UCSD-AML1 (cell line): ENCODE measurements at regions not wholly inside any gene's neighbourhood (a gene's known extent, or its start where the extent isn't known, plus 50 kb on each side); places are given as distances from the start of the nearest gene placed in this dataset.
A peak's percentile ranks its signal among the peaks of the same experiment; 100 is the strongest.

ENCODE experiments used
- DNase-seq: peaks from one replicate; lab custom pipeline; 2025; ENCODE audit not compliant: unreplicated experiment; lab: John Stamatoyannopoulos, UW

DNA sequence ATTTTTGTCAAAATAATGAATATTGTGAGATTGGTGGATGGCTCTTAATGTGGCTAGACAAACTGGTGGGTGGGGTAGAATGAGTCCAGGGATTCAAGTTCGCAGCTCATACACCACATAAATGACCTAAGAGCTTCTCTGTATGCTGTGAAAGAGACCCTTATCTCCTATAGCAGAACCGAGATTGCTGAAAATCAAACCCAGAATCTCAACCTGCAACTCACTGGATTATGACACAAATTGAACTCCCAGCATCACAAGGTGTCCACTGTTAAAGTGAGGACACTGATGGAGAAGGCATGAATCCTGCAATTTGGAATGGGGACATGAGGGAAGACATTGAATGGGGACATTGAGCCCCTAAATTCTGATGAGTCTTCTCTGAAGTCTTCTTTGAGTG is 51.3 kb upstream of the CNKSR3 start:
- DNase-seq = no peak

DNA sequence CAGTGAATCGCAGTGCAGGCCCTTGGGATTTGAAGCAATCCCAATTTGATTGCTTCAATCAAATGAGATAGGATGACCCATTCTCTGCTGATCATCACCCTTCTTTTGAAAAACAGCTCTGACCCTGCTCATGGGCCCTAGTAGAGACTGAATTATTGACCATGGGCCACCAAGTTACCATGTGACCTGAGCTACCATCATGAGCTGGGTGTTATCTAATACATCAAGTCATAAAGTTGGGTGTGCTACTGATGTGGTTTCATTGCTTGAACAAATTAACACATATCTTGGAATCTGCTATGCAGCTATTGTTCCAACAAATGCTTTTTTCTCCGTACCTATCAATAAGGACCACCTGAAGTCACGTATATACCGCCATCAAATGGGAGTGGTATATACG is 54.8 kb upstream of the CNKSR3 start:
- DNase-seq = no peak

DNA sequence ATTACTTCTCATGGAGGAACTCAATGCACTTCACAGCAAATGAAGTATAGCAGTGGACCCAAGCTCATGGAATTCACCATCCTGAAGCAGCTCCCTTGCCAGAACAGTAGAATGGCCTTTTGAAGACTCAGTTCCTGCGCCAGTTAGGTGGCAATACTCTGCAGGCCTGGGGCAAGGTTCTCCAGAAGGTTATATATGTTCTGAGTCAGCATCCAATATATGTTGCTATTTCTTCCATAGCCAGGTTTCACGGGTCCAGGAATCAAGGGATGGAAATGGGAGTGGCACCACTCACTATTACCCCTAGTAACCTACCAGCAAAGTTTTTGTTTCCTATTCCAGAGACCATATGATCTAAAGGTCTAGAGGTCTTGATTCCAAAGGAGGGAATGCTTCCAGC is 56.4 kb upstream of the CNKSR3 start:
- no peak for DNase-seq

DNA sequence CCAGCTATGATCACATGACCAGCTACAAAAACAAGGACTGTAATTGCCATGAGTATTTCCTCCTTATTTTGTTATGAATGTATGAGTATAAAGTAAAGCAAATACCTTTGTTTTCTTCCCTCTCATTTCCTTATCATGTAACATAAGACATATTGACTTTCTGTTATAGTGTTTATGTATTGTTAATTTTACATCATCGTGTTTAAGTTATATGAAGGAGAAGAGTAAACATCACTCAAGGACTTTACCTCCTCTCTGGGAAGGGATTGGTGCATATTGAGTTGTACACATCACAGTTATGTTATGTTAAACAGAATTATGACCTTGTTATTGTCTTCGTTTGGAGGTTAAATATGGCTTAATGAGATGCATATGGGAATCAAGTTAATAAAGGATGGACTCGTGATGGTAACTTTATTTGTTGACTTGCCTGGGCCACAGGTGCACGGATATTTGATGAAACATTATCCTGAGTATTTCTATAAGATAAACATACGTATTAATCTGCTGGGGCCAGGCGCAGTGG is 57.3 kb upstream of the CNKSR3 start:
- DNase-seq = no peak

DNA sequence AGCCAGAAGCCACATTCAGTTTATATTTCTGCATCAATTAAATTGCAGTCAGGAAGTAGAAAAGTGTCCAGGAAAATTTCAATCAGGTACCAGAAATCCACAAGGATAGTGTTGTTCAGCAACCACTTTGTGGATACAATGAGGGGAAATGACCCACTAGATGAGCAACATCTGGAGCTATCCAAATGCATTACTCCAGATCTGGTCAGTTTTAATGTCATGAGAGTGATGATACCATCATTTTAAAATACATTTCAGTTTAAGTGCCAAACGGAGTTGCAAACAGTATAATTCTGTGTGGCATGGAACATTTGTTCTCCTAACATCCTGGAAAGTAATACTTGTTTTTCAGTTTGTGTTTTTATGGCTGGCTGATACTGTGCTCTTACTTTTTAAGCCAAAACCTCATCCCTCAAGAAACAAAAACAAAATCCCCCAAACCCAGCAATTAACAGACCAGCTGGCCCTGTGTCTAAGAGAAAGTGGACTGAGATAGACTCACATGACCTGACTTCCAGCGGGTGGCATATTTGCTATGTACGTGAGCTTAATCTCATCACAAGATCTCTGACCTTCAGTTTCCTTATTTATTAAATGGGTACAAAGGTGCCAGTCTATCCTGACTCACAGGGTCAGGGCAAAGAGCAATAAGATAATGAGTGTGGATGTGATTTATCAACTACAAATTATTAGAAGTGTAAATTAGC is 58.8 kb upstream of the CNKSR3 start:
- DNase-seq = no peak

DNA sequence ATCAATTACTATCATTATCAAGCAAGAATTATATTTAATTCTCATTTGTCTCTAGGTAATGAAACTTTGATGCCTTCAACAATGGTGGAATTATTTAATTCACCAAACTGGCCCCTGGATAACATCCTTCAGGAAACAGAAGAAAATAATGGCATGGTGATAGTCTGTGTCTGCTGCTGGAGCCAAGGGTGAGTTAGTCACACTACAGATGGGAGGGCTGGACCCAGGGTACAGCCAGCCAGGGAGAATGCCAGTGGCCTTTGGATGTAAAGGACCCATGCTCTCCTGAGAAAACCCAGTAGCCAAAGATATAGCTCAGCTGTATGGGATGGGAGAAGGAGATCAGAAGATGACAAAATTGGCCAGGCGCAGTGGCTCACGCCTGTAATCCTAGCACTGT is 60.0 kb upstream of the CNKSR3 start:
- DNase-seq = no peak

DNA sequence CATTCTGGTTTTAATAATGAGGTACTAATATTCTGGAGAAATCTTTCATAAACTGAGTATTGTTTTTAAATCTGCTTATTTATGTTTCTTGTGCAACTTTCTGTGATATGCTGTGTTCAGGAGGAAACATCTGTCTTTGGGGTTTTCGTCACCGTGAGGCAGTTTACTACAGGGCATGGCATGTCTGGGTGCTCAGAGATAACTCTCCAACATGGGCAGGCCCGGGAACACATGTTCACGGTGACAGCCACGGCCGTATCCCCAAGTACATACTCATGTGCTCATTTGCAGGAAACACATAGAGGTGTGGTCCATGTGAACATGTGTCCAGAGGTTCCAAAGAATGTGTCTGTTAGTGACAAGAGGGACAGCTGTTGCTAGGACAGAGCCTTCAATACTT is 62.1 kb upstream of the CNKSR3 start:
- DNase-seq = peak; percentile 20

- DNase-seq = no peak
Measured at GRCh38 chr6:154578004-154578559, 67.6 kb upstream of the CNKSR3 start.

GRCh38 chr6:154579046-154579445 is 68.6 kb upstream of the CNKSR3 start:
- DNase-seq = no peak

- DNase-seq = no peak
Measured at GRCh38 chr6:154579485-154579884, 69.0 kb upstream of the CNKSR3 start.

GRCh38 chr6:154580397-154581135 is 70.1 kb upstream of the CNKSR3 start:
- DNase-seq = no peak

DNA sequence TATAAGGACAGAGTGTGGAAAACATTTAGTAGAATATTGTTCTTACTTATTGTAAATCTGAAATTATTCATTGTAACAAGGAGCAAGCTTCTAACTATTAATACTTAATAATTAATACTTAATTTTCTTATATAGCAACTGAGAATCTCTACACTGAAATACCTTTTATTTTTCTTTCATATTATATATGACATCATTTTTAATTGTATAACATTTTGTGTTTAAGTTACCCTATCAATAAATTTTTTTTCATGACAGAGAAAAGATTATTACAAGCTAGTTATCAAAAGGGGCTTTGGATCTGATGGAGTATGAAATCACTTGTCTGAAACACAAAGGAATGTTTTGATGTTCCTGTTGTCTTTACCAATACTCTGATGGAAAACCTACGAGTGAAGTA is 72.2 kb upstream of the CNKSR3 start:
- DNase-seq = no peak

GRCh38 chr6:154583546-154584188 is 73.2 kb upstream of the CNKSR3 start:
- no peak for DNase-seq

GRCh38 chr6:154590756-154591155 is 80.3 kb upstream of the CNKSR3 start:
- no peak for DNase-seq

- DNase-seq = no peak
Measured at GRCh38 chr6:154591234-154591633, 80.7 kb upstream of the CNKSR3 start.

DNA sequence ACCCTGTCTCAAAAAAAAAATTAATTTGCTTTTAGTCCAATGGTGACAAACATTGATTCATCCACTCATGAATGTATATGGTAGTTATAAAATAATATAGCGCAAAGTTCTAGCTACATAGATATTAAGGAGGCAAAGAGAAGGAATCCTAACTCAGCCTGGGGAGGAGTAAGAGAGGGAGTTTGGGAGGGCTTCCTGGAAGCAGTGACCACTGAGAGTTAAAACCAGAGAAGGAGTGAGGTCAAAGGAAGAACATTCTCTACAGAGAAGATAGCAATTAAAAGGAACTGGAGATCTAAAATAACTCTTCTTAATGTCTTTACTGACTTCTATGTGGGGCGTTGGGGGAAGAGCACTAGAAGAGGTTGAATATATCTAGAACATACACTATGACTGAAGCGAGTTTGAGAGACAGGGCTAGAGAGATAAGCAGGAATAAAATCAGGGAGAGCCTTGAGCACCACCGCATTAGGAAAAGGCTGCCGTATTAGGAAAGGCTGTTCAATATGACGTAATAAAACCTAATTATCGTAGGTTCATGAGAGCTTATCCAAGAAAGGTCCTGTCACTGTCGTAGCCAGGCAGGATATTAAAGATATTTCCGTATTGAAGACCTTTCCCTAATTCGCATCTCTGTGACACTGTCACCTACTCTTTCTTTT is 81.8 kb upstream of the CNKSR3 start:
- no peak for DNase-seq

- DNase-seq = no peak
Measured at GRCh38 chr6:154593122-154593521, 82.6 kb upstream of the CNKSR3 start.

- DNase-seq = no peak
Measured at GRCh38 chr6:154594496-154595198, 84.2 kb upstream of the CNKSR3 start.

DNA sequence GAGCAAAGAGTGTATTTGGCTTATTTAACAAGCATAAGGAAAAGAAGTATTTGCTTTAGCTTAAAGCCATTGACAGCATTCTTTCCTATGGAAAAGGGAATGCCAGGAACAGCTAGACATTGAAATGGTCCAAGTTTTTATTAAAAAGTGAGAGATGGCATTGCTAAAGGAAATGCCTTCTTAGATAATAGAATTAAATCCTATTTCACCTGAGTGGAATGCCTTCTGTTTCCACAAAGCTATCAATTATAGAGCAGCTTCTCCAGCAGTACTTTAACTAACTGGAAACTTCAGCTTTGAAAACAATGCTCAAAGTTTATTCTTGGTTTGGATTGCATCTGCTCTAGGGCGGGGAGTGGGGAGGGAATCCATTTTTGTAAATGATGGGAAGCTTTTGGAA is 85.1 kb upstream of the CNKSR3 start:
- no peak for DNase-seq

DNA sequence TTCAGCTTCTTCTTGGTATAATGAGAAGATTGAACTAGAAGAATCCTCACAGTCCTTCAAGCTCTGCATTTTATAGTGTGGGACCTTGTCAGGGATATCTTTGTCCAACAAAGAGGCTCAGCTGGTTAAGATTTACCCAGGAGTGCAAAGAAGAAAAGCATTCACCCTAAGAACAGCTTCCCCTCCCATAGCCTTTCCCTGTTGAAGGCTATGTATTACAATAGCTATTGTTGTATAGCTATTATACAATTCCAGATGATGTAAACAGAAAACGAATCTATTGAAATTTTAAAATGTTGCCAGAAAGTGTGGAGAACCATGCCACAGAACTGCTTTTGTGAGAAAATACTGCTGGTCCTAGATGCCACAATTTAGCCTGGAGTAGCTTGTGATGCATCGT is 85.5 kb upstream of the CNKSR3 start:
- no peak for DNase-seq

- no peak for DNase-seq
Measured at GRCh38 chr6:154596701-154597100, 86.2 kb upstream of the CNKSR3 start.
